ENCODE measurements at regions not wholly inside any gene's neighbourhood (a gene's known extent, or its start where the extent isn't known, plus 50 kb on each side); places are given as distances from the start of the nearest gene placed in this dataset.
A peak's percentile ranks its signal among the peaks of the same experiment; 100 is the strongest.

DNA sequence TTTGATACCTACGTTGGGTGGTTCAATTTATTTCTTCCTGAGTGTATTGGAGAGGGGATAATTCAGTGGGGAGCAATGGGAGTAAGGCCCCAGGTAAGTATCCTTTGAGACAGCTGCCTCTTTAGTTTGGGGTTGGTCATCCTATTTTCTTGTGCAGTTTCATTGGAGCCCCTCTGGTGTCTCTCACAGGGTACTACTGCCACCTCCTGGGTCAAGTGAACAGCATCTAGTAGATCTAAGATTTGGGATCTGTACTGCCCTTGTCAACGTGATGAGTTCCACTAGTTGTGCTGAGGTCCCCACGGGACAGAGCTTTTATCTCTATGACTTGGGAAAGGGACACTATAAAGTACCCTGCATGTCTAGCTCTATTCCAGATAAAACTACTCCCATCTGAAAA is 80.6 kb downstream of the PBDC1 start:
- no peak for TF ChIP-seq POLR2A (IDR thresholded peaks at IDR 0.05)
- TF ChIP-seq, protein P1, sequence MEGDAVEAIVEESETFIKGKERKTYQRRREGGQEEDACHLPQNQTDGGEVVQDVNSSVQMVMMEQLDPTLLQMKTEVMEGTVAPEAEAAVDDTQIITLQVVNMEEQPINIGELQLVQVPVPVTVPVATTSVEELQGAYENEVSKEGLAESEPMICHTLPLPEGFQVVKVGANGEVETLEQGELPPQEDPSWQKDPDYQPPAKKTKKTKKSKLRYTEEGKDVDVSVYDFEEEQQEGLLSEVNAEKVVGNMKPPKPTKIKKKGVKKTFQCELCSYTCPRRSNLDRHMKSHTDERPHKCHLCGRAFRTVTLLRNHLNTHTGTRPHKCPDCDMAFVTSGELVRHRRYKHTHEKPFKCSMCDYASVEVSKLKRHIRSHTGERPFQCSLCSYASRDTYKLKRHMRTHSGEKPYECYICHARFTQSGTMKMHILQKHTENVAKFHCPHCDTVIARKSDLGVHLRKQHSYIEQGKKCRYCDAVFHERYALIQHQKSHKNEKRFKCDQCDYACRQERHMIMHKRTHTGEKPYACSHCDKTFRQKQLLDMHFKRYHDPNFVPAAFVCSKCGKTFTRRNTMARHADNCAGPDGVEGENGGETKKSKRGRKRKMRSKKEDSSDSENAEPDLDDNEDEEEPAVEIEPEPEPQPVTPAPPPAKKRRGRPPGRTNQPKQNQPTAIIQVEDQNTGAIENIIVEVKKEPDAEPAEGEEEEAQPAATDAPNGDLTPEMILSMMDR (IDR thresholded peaks at IDR 0.05), result peak; percentile 16 to 43 (median 26)
- no peak for TF ChIP-seq EP300 (IDR thresholded peaks at IDR 0.05)
